Heart left ventricle (tissue), 13 donors: ENCODE measurements at regions not wholly inside any gene's neighbourhood (a gene's known extent, or its start where the extent isn't known, plus 50 kb on each side); places are given as distances from the start of the nearest gene placed in this dataset.

Source experiments
- CTCF ChIP-seq, 12 donors: fragments of 200-600 bp; sonication (generic) in 4 of 12; IDR thresholded peaks; one replicate each; pipeline versions ENCODE4 v1.5.0 to v1.8.0; 2018 to 2022; ENCODE audit warnings: antibody characterized with exemption in 12 of 12, mild to moderate bottlenecking in 5 of 12
- POLR2A ChIP-seq, 2 donors: fragments of 450-650 bp; IDR thresholded peaks; one replicate each; pipeline ENCODE4 v1.6.1; 2017; ENCODE audit warnings: antibody characterized with exemption in 2 of 2, mild to moderate bottlenecking in 2 of 2, moderate library complexity in 2 of 2
- donor health status: ischemic (EF 13 %, LVEDD 7.1; RV severe dilation, severe dysfunction).
- donor health status: DM: no; HTN: yes; CAD: no.
- donor health status: DM: no; HTN: no; CAD: no.
- donor health status: ischemic (EF 25% LVEDD 6.9; RV normal size, moderate dysfunction).
- donor health status: ischemic (EF 25% LVEDD 5.7; RV mildly dilated, moderate dysfunction).
- donor health status: ischemic (EF 35%, LVEDD 5.7; RV mildly dilated, moderate dysfunction).
- donor health status: nonischemic (EF 11% LVEDD 7.7; RV severe dilation, severe dysfunction).
- donor health status: DM: yes; HTN: yes; CAD: no.
- donor health status: PGD.
- donor health status: ischemic (EF 29% LVEDD 5.4; RV normal size, mild dysfunction).
- donor health status: nonischemic (EF 23%, LVEDD 6.1; RV moderate dilation, normal function).

- TF ChIP-seq CTCF (IDR thresholded peaks at IDR 0.05) (no peak), POLR2A (IDR thresholded peaks at IDR 0.05) (no peak)
Measured at GRCh38 chrX:25156323-25156722, 140.6 kb upstream of the ARX start.
